GM21717 (cell line): ENCODE measurements at regions not wholly inside any gene's neighbourhood (a gene's known extent, or its start where the extent isn't known, plus 50 kb on each side); places are given as distances from the start of the nearest gene placed in this dataset.
"Not testable (repeated sequence)": the region's sequence is repeated elsewhere in the genome, so short reads cannot be mapped to it uniquely, and the experiment has no call there.

ENCODE experiments used
- ATAC-seq: cut with Tn5 transposase; IDR thresholded peaks from one replicate; pipeline ENCODE4 v1.9.1; 2021; ENCODE audit warnings: mild to moderate bottlenecking, moderate library complexity; ENCODE audit not compliant: unreplicated experiment

DNA sequence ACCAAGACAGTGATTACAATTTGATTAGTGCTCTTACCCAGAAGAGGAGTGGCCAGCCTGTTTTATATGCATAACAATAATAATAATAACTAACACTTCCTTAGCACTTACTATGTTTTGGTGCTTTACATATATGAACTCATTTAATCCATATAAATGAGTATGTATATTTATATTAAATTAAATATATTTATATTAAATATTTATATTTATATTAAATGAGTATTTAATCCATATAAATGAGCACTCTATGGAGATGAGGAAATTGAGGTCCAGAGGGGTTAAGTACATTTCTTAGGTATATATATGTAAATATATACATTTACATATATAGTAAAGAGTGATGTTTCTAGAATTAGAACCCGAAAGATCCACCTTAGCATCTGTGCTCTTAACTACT is 673.9 kb upstream of the ACVR2A start:
- no peak for ATAC-seq

DNA sequence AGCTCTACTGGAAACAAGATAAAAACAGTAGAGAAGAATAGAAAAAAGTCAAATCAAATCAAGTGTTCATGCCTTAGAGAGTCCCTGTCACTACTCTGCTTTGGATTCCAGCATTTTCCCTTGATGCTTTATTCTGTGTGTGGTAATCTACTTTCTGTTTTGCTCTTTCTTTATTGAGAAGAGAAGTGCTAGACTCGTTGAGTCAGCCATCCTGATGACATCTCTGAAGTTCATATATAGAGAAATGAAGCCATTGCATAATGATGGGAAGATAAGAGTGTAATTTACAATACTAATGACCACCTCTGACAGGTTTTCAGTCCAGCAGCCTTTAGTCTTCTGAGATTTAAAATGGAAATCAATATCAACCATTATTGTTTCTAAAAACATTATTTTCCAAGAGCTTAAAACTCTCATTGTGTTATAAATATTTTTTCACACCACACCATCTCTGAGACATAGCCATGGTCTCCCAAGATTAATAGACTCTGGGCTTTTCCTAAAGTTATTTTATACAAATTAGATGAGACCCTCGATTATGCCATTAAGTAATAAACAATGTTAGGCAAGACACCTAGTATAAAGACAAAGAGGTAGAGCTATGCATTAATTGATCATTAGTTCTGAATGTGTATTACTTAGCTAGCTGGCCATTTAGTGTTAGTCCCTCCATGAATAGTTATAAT is 679.0 kb upstream of the ACVR2A start:
- no peak for ATAC-seq

DNA sequence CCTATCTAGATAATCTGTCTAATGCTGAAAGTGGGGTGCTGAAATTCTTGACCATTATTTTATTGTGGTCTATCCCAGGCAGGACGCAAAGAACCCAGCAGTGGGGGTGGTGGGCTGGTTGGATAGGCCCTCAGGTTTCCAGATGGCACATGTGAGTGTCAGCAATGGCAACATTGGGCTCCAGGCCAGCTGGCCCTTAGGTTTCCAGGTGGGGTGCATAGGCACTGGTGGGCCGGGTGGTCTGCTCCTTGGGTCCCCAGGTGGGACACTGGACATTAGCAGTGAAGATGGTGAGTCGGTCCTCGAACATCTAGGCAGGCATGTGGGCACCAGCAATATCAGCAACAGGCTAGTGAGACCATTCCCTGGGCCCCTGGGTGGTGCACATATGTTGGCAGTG is 680.3 kb upstream of the ACVR2A start:
- ATAC-seq, result no peak

DNA sequence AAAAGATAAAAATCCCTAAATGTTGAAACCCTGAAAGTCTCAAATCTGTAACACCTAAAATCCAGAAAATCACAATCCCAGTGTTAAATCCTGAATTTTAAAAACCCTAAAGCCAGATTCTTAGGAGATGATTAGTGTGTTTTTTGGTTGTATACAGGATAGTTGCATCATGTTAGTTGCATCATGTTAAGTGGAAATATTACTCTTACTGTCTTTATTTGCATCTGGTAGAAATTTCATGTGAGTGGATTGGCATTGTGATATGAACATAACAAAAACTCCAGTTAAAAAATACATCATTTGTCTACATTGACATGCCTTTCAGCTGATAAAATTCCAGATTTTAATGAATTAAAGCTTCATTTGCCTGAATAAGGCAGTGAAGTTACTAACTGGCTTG is 683.1 kb upstream of the ACVR2A start:
- no peak for ATAC-seq

GRCh38 chr2:147156970-147157369 is 687.9 kb upstream of the ACVR2A start:
- no peak for ATAC-seq

- no peak for ATAC-seq
Measured at GRCh38 chr2:147150241-147150635, 694.6 kb upstream of the ACVR2A start.

- no peak for ATAC-seq
Measured at GRCh38 chr2:147149575-147150240, 695.1 kb upstream of the ACVR2A start.

- ATAC-seq, result no peak
Measured at GRCh38 chr2:147147802-147148201, 697.0 kb upstream of the ACVR2A start.

DNA sequence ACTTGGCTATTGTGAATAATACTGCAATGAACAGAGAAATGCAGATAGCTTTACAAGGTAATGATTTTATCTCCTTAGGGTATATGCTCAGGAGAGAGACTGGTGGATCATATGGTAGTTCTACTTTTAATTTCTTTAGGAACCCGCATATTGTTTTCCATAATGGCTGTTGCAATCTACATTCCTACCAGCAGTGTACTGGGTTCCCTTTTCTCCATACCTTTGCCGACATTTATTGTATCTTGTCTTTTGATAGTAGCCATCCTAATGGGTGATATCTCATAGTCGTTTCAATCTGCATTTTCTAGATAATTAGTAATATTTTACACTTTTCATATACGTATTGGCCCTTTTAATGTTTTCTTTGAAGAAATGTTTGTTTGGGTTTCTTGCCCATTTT is 702.9 kb upstream of the ACVR2A start:
- no peak for ATAC-seq

GRCh38 chr2:147139732-147140131 is 705.1 kb upstream of the ACVR2A start:
- not testable (repeated sequence) for ATAC-seq

GRCh38 chr2:147137711-147138110 is 707.1 kb upstream of the ACVR2A start:
- no peak for ATAC-seq

DNA sequence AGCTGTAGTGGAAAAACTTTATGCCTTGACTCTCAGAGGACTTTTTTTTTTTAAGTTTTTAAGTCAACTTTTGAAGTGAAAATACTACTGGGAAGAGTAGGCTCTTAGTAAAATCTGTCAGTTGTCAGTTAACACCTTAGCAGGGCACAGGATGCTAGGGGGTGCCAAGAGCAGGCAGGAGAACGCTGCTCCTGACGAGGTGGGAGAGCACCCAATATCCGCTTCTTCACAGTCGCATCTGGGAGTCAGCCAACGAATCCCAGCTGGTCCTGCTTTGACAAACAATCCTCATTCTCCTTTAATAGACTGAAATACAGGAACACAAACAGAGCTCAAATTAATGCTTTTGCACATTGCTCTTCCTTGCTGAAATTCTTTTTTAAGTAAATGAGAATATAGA is 709.5 kb upstream of the ACVR2A start:
- no peak for ATAC-seq

GRCh38 chr2:147133286-147133908 is 711.4 kb upstream of the ACVR2A start:
- ATAC-seq, result no peak

DNA sequence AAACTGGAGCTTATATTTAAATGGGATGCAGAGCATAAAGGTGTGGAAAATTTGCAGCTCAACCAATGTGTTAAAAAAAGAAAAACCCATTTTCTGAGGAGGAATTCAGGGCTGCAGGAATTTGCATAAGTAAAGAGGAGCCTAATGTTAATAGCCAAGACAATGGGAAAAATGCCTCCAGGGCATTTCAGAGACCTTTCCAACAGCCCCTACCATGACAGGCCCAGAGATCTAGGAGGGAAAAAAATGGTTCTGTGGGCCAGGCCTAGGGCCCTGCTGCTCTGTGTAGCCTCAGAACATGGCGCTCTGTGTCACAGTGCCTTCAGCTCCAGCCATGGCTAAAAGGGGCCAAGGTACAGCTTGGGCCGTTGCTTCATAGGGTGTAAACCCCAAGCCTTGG is 719.7 kb upstream of the ACVR2A start:
- no peak for ATAC-seq

GRCh38 chr2:147122944-147123343 is 721.9 kb upstream of the ACVR2A start:
- peak; percentile 61 for ATAC-seq

GRCh38 chr2:147110962-147111361 is 733.9 kb upstream of the ACVR2A start:
- ATAC-seq, result no peak

GRCh38 chr2:147110317-147110716 is 734.5 kb upstream of the ACVR2A start:
- no peak for ATAC-seq

- no peak for ATAC-seq
Measured at GRCh38 chr2:147109291-147109690, 735.5 kb upstream of the ACVR2A start.

GRCh38 chr2:147108548-147108947 is 736.3 kb upstream of the ACVR2A start:
- ATAC-seq, result no peak

DNA sequence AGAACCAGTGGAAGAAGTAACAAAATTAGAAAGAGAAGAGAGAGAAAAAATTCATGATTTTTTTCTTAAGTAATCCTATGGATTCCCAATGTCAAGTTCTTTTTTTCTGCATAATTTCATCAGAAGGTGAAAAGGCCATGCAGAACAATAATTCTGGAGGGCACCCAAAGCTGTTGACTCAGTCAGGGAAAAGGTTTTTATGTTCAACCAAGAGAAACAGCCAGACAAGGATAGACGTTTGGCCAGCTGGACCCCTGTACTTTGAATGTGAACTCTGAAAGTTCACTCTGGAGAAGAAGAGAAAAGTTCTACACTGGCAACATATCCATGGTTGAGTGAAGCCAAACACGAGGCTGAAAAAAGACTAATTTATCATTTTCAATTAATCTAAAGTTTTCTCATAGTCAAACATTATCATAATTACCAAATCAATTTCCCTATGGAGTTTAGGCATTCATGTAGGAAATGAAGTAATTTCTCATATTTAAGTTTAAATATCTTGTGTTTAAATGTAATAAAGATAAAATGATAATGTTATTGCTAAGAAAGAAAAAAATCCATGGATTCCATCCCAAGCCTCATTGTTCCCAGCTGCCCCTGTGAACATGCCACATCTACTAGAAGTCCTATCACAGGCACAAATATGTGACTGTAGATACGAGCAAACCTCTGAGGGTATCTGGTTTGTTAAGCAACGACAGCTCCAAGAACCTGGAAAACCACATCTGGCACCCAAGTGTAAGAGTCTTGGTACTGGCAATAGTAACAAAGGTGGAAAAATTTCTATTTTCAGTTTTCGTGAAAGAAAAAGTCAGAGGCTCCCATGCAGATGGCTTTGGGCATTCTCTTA is 742.7 kb upstream of the ACVR2A start:
- no peak for ATAC-seq

- no peak for ATAC-seq
Measured at GRCh38 chr2:147100406-147101035, 744.3 kb upstream of the ACVR2A start.
